ENCODE measurements at regions not wholly inside any gene's neighbourhood (a gene's known extent, or its start where the extent isn't known, plus 50 kb on each side); places are given as distances from the start of the nearest gene placed in this dataset.

GRCh38 chr7:21191321-21192073 lies 236.4 kb upstream of the SP4 start:
- no peak for DNase-seq (ENCODE audit: low read depth)
- no peak for TF ChIP-seq CTCF (IDR thresholded peaks at IDR 0.05; ENCODE audit: control insufficient read depth, insufficient read depth, low read depth, low read length, missing control alignments)
- H3K4me3 ChIP-seq (ENCODE audit: control insufficient read depth, low read depth, low read length): no peak overlapping the region

GRCh38 chr7:21192657-21193056 lies 235.2 kb upstream of the SP4 start:
- no peak overlapping the region for H3K4me3 ChIP-seq (ENCODE audit: control insufficient read depth, low read depth, low read length)
- TF ChIP-seq CTCF (IDR thresholded peaks at IDR 0.05; ENCODE audit: control insufficient read depth, insufficient read depth, low read depth, low read length, missing control alignments): no peak
- DNase-seq (ENCODE audit: low read depth): no peak

- DNase-seq (ENCODE audit: low read depth): no peak
- no peak overlapping the region for H3K4me3 ChIP-seq (ENCODE audit: control insufficient read depth, low read depth, low read length)
- TF ChIP-seq CTCF (IDR thresholded peaks at IDR 0.05; ENCODE audit: control insufficient read depth, insufficient read depth, low read depth, low read length, missing control alignments): no peak
Measured at GRCh38 chr7:21193895-21194294, 234.0 kb upstream of the SP4 start.

GRCh38 chr7:21194936-21195335 lies 232.9 kb upstream of the SP4 start:
- no peak for DNase-seq (ENCODE audit: low read depth)
- no peak for TF ChIP-seq CTCF (IDR thresholded peaks at IDR 0.05; ENCODE audit: control insufficient read depth, insufficient read depth, low read depth, low read length, missing control alignments)
- no peak overlapping the region for H3K4me3 ChIP-seq (ENCODE audit: control insufficient read depth, low read depth, low read length)

GRCh38 chr7:21198921-21199320 lies 229.0 kb upstream of the SP4 start:
- no peak for TF ChIP-seq CTCF (IDR thresholded peaks at IDR 0.05; ENCODE audit: control insufficient read depth, insufficient read depth, low read depth, low read length, missing control alignments)
- no peak for DNase-seq (ENCODE audit: low read depth)
- no peak overlapping the region for H3K4me3 ChIP-seq (ENCODE audit: control insufficient read depth, low read depth, low read length)

GRCh38 chr7:21200503-21200902 lies 227.4 kb upstream of the SP4 start:
- TF ChIP-seq CTCF (IDR thresholded peaks at IDR 0.05; ENCODE audit: control insufficient read depth, insufficient read depth, low read depth, low read length, missing control alignments): no peak
- H3K4me3 ChIP-seq (ENCODE audit: control insufficient read depth, low read depth, low read length): no peak overlapping the region
- DNase-seq (ENCODE audit: low read depth): no peak
